Endothelial cell of umbilical vein (primary cell): ENCODE measurements at regions not wholly inside any gene's neighbourhood (a gene's known extent, or its start where the extent isn't known, plus 50 kb on each side); places are given as distances from the start of the nearest gene placed in this dataset.

Experiments
- BruUV-seq: library from RNA; stranded (reverse); fragments of 400-500 nt; replicated peaks from 2 replicates; lab custom pipeline; 2021; lab: Mats Ljungman, UMichigan
- CTCF ChIA-PET: fragments of 300-600, 350-600 bp; sonication (Branson Sonifier 250); formaldehyde crosslinking; loops from one replicate; lab custom pipeline; 2021; ENCODE audit warnings: antibody characterized with exemption, inconsistent platforms; lab: Charles Lee
- POLR2A ChIA-PET: fragments of 300-600, 350-600 bp; sonication (Branson Sonifier 250); formaldehyde crosslinking; loops from one replicate; lab custom pipeline; 2021; ENCODE audit warnings: antibody characterized with exemption, inconsistent platforms; lab: Charles Lee
- DNase-seq: peaks from one replicate; pipeline ENCODE4 v3.0.0-alpha.2; 2011; ENCODE audit warnings: low read depth, low spot score
- FAIRE-seq: peaks from 2 replicates; lab custom pipeline; 2011; peaks lifted over from hg19 to GRCh38; lab: Jason Lieb, UNC
- H2AFZ ChIP-seq: 2 replicates; pipeline ENCODE4 v1.6.0; 2012; ENCODE audit warnings: low read depth, low read length, control low read depth, inconsistent platforms
- H3K27ac ChIP-seq: 2 replicates; pipeline ENCODE4 v1.5.1; 2011; ENCODE audit warnings: low read depth, mild to moderate bottlenecking, control low read depth, low read length, moderate library complexity; ENCODE audit not compliant: insufficient read depth
- H3K27me3 ChIP-seq, 2 experiments: 2 replicates each; pipeline versions ENCODE4 v1.6.0 to v1.6.1; 2011; ENCODE audit warnings: low read length in 2 of 2, mixed read lengths in 1 of 2; ENCODE audit not compliant: control insufficient read depth in 2 of 2, insufficient read depth in 2 of 2
- H3K36me3 ChIP-seq, 2 experiments: 2 replicates in 1 of 2; 3 replicates in 1 of 2; pipeline ENCODE4 v1.5.1; 2011; ENCODE audit warnings: low read length in 2 of 2, mild to moderate bottlenecking in 1 of 2, moderate library complexity in 1 of 2; ENCODE audit not compliant: control insufficient read depth in 2 of 2, insufficient read depth in 2 of 2; ENCODE audit errors: extremely low read depth in 1 of 2
- H3K4me1 ChIP-seq: 3 replicates; pipeline ENCODE4 v1.5.1; 2011; ENCODE audit warnings: mild to moderate bottlenecking, low read length; ENCODE audit not compliant: control insufficient read depth, insufficient read depth; ENCODE audit errors: extremely low read depth
- H3K4me2 ChIP-seq: 2 replicates; pipeline ENCODE4 v1.6.1; 2011; ENCODE audit warnings: low read length, control low read depth, mixed read lengths; ENCODE audit not compliant: insufficient read depth
- H3K4me3 ChIP-seq, 3 experiments: fragments of 200-600 bp in 1 of 3; sonication (generic), shearing (Covaris generic) in 1 of 3; replicated peaks in 1 of 3; 2 replicates each; pipeline ENCODE4 v1.5.1; 2011 to 2016; ENCODE audit warnings: control low read depth in 3 of 3, low read length in 3 of 3, mild to moderate bottlenecking in 2 of 3, inconsistent platforms in 1 of 3, low read depth in 1 of 3, moderate library complexity in 1 of 3; ENCODE audit not compliant: insufficient read depth in 1 of 3
- H3K79me2 ChIP-seq: 2 replicates; pipeline ENCODE4 v1.6.0; 2012; ENCODE audit warnings: low read length, inconsistent platforms; ENCODE audit not compliant: control insufficient read depth, insufficient read depth
- H3K9ac ChIP-seq: replicated peaks from 2 replicates; pipeline ENCODE3; 2011; ENCODE audit warnings: low read length, control low read depth; ENCODE audit not compliant: insufficient read depth; ENCODE audit errors: extremely low read depth
- H3K9me1 ChIP-seq: replicated peaks from 3 replicates; pipeline ENCODE4 v1.6.0; 2011; ENCODE audit warnings: mild to moderate bottlenecking, low read length; ENCODE audit not compliant: control insufficient read depth, insufficient read depth; ENCODE audit errors: extremely low read depth
- H3K9me3 ChIP-seq: replicated peaks from 2 replicates; pipeline ENCODE4 v1.5.1; 2012; ENCODE audit warnings: low read length, inconsistent platforms; ENCODE audit not compliant: control insufficient read depth, insufficient read depth
- H4K20me1 ChIP-seq: replicated peaks from 2 replicates; pipeline ENCODE3; 2011; ENCODE audit warnings: mild to moderate bottlenecking, low read length; ENCODE audit not compliant: control insufficient read depth, insufficient read depth; ENCODE audit errors: extremely low read depth
- CTCF ChIP-seq, 2 donors: IDR thresholded peaks; 1 replicate in 1 of 2; 2 replicates in 1 of 2; pipeline ENCODE4 v1.5.1; 2011; ENCODE audit warnings: low read length in 2 of 2, mild to moderate bottlenecking in 2 of 2, moderate library complexity in 2 of 2, control low read depth in 1 of 2, inconsistent platforms in 1 of 2, low read depth in 1 of 2; ENCODE audit not compliant: insufficient read depth in 1 of 2; ENCODE audit errors: extremely low read depth in 1 of 2
- EZH2 ChIP-seq: IDR thresholded peaks from 2 replicates; pipeline ENCODE4 v1.6.1; 2012; ENCODE audit warnings: borderline replicate concordance, low read depth, mild to moderate bottlenecking, moderate library complexity, low read length, inconsistent platforms; ENCODE audit not compliant: severe bottlenecking
- FOS ChIP-seq: IDR thresholded peaks from 2 replicates; pipeline ENCODE4 v1.6.1; 2011; ENCODE audit warnings: mild to moderate bottlenecking, low read length, moderate library complexity, borderline replicate concordance; ENCODE audit not compliant: insufficient read depth
- GATA2 ChIP-seq: IDR thresholded peaks from 2 replicates; pipeline ENCODE4 v1.7.0; 2011; ENCODE audit warnings: low read depth, mild to moderate bottlenecking, moderate library complexity, mixed read lengths, low read length; ENCODE audit not compliant: insufficient read length, insufficient read depth
- JUN ChIP-seq: IDR thresholded peaks from 2 replicates; pipeline ENCODE4 v1.6.1; 2011; ENCODE audit warnings: borderline replicate concordance, low read depth; ENCODE audit not compliant: insufficient read length, insufficient read depth
- dilution Hi-C: fragments of 300-500 bp; cut with MboI; formaldehyde crosslinking; loops from one replicate; pipeline ENCODE4 v1.15.0; 2019; ENCODE audit warnings: low sequenced_read_pairs; ENCODE audit not compliant: extremely low pct_ligation_motif_present
- intact Hi-C: fragments of 100-400 bp; cut with micrococcal nuclease; formaldehyde crosslinking; loops from one replicate; pipeline ENCODE4 v1.10.0; 2022
- TF ChIP-seq, protein P1 (sequence below): IDR thresholded peaks from 2 replicates; pipeline ENCODE4 v1.6.1; 2011; ENCODE audit not compliant: insufficient read depth, insufficient read length

- Histone ChIP-seq H3K9ac (peak overlapping the region; percentile 78), H4K20me1 (no peaks in the 10 kb centered on the region), H3K4me2 (peak overlapping the region; percentile 78), H3K27me3 (no peaks in the 10 kb centered on the region), H2AFZ (peak overlapping the region; percentile 54), H3K9me1 (no peaks in the 10 kb centered on the region), H3K4me1 (peaks cover 55% of the 10 kb centered on the region), H3K4me3 (no peak overlapping the region), H3K9me3 (no peaks in the 10 kb centered on the region), H3K79me2 (no peaks in the 10 kb centered on the region), H3K36me3 (no peaks in the 10 kb centered on the region), H3K27ac (peak overlapping the region; percentile 95)
- TF ChIP-seq GATA2 = peak; percentile 63
- no peak for TF ChIP-seq JUN
- POLR2A ChIA-PET = no interaction called here
- DNase-seq (peak; percentile 70), FAIRE-seq (peak; percentile 85)
- CTCF ChIA-PET = interaction anchor here (0.9 to 1.2 kb wide), 3 partner anchors 143 to 368 kb away, joined by 3 to 4 read pairs (median 3); no protein-coding TSS in a partner anchor
- no TSS peak for BruUV-seq
- intact Hi-C loops = loop anchor here (2.0 kb wide), 1 partner anchor 279 kb away; no protein-coding TSS in a partner anchor
- dilution Hi-C loops = no loop called here
Measured at GRCh38 chrX:13120017-13120416, 75.6 kb upstream of the FAM9C start.

DNA sequence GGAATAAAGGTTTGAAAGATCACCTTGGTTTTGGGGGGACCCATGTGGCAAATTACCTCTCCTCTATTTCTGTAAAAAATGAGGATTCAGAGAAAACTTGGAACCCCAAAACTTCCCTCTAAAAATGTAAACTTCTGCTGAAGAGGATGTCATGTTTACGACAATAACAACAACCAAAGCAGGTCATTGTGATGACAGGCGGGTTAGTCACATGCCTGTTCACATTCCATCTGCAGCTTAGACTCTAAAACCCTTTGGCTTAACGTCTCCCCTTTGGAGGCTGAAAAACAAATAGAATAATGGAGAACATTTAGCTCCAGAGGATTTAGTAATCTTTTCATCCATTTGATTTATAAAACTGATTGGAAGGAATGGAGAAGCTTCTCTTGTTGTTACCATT lies 75.0 kb upstream of the FAM9C start:
- DNase-seq (peak; percentile 30), FAIRE-seq (no peak)
- H3K27ac ChIP-seq = peak overlapping the region; percentile 95
- intact Hi-C loops = loop anchor here (1.0 kb wide), 1 partner anchor 18 kb away; no protein-coding TSS in a partner anchor
- ChIA-PET CTCF (interaction anchor here (0.9 to 1.2 kb wide), 3 partner anchors 142 to 369 kb away, joined by 3 to 4 read pairs (median 3); no protein-coding TSS in a partner anchor), POLR2A (interaction anchor here (0.6 kb wide), 1 partner anchor 141 kb away, joined by 3 read pairs; no protein-coding TSS in a partner anchor)
- H3K79me2 ChIP-seq = no peaks in the 10 kb centered on the region
- no peaks in the 10 kb centered on the region for H3K27me3 ChIP-seq
- H3K9me1 ChIP-seq = no peaks in the 10 kb centered on the region
- dilution Hi-C loops = no loop called here
- no peaks in the 10 kb centered on the region for H3K36me3 ChIP-seq
- no peak overlapping the region for H3K4me3 ChIP-seq
- no TSS peak for BruUV-seq
- peaks cover 49% of the 10 kb centered on the region for H3K4me1 ChIP-seq
- H3K9ac ChIP-seq = peak overlapping the region; percentile 78
- H4K20me1 ChIP-seq = no peaks in the 10 kb centered on the region
- peak overlapping the region; percentile 78 for H3K4me2 ChIP-seq
- no peak overlapping the region for H2AFZ ChIP-seq
- no peaks in the 10 kb centered on the region for H3K9me3 ChIP-seq
- TF ChIP-seq FOS (peak; percentile 73), CTCF (IDR thresholded peaks at IDR 0.05; ENCODE audit: extremely low read depth in 1 of 2, insufficient read depth in 1 of 2, low read depth in 1 of 2, low read length in 2 of 2) (no peak), EZH2 (no peak), GATA2 (no peak)
- TF ChIP-seq, protein P1, sequence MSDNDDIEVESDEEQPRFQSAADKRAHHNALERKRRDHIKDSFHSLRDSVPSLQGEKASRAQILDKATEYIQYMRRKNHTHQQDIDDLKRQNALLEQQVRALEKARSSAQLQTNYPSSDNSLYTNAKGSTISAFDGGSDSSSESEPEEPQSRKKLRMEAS = no peak
